KMS-11 (cell line): ENCODE measurements at regions not wholly inside any gene's neighbourhood (a gene's known extent, or its start where the extent isn't known, plus 50 kb on each side); places are given as distances from the start of the nearest gene placed in this dataset.

ENCODE experiments used
- H2AFZ ChIP-seq: fragments of 200-600 bp; sonication (generic); 2 replicates; pipeline ENCODE4 v1.6.1; 2016; ENCODE audit warnings: antibody characterized with exemption, mixed run types, low read depth
- H3K27ac ChIP-seq: fragments of 200-600 bp; sonication (generic); 2 replicates; pipeline ENCODE4 v1.6.1; 2016; ENCODE audit warnings: mild to moderate bottlenecking, mixed run types
- H3K27me3 ChIP-seq: fragments of 200-600 bp; sonication (generic); 2 replicates; pipeline ENCODE4 v1.6.1; 2017; ENCODE audit warnings: mild to moderate bottlenecking, low read depth, mixed run types, moderate library complexity; ENCODE audit not compliant: insufficient read depth
- H3K36me3 ChIP-seq: fragments of 200-600 bp; sonication (generic); 2 replicates; pipeline ENCODE4 v1.6.1; 2017; ENCODE audit warnings: mild to moderate bottlenecking, mixed run types; ENCODE audit not compliant: insufficient read depth
- H3K4me1 ChIP-seq: fragments of 200-600 bp; sonication (generic); 2 replicates; pipeline ENCODE4 v1.6.1; 2016; ENCODE audit warnings: mild to moderate bottlenecking, low read depth, mixed run types; ENCODE audit not compliant: poor library complexity, severe bottlenecking
- H3K4me2 ChIP-seq: fragments of 200-600 bp; sonication (generic); 2 replicates; pipeline ENCODE4 v1.7.0; 2016; ENCODE audit warnings: mild to moderate bottlenecking, mixed run types
- H3K4me3 ChIP-seq: fragments of 200-600 bp; sonication (generic); IDR thresholded peaks from 2 replicates; pipeline ENCODE4 v1.6.1; 2017; ENCODE audit warnings: low read depth, low read length, mixed read lengths; ENCODE audit not compliant: insufficient read depth
- H3K79me2 ChIP-seq: fragments of 200-600 bp; sonication (generic); 2 replicates; pipeline ENCODE4 v1.6.1; 2016; ENCODE audit warnings: low read depth, mixed run types; ENCODE audit not compliant: insufficient read depth
- H3K9ac ChIP-seq: fragments of 200-600 bp; sonication (generic); 2 replicates; pipeline ENCODE4 v1.6.1; 2016; ENCODE audit warnings: mild to moderate bottlenecking, mixed run types
- H4K20me1 ChIP-seq: fragments of 200-600 bp; sonication (generic); 2 replicates; pipeline ENCODE4 v1.6.1; 2016; ENCODE audit warnings: mild to moderate bottlenecking, mixed run types; ENCODE audit not compliant: insufficient read depth
- CTCF ChIP-seq: fragments of 200-600 bp; sonication (generic); conservative IDR thresholded peaks from 2 replicates; pipeline ENCODE4 v1.6.1; 2017; ENCODE audit warnings: low read depth, mild to moderate bottlenecking, antibody characterized with exemption, low read length, moderate library complexity, mixed read lengths

- no peak overlapping the region for H3K4me3 ChIP-seq
- H3K27me3 ChIP-seq = no peaks in the 10 kb centered on the region
- no peaks in the 10 kb centered on the region for H4K20me1 ChIP-seq
- no peak for TF ChIP-seq CTCF
- H3K27ac ChIP-seq = no peak overlapping the region
- H3K79me2 ChIP-seq = no peaks in the 10 kb centered on the region
- H3K36me3 ChIP-seq = no peaks in the 10 kb centered on the region
- no peak overlapping the region for H3K4me2 ChIP-seq
- no peak overlapping the region for H2AFZ ChIP-seq
- H3K4me1 ChIP-seq = no peaks in the 10 kb centered on the region
- H3K9ac ChIP-seq = no peak overlapping the region
These were observed 489.8 kb downstream of the RPS24 start for GRCh38 chr10:78523453-78523852.

GRCh38 chr10:78524342-78524741, 490.7 kb downstream of the RPS24 start:
- H3K79me2 ChIP-seq = no peaks in the 10 kb centered on the region
- TF ChIP-seq CTCF = no peak
- no peak overlapping the region for H3K9ac ChIP-seq
- no peaks in the 10 kb centered on the region for H3K27me3 ChIP-seq
- H3K36me3 ChIP-seq = no peaks in the 10 kb centered on the region
- H2AFZ ChIP-seq = no peak overlapping the region
- H3K4me1 ChIP-seq = no peaks in the 10 kb centered on the region
- no peaks in the 10 kb centered on the region for H4K20me1 ChIP-seq
- no peak overlapping the region for H3K4me2 ChIP-seq
- no peak overlapping the region for H3K27ac ChIP-seq
- H3K4me3 ChIP-seq = no peak overlapping the region

GRCh38 chr10:78524941-78525340, 491.3 kb downstream of the RPS24 start:
- Histone ChIP-seq H3K36me3 (no peaks in the 10 kb centered on the region), H3K4me2 (no peak overlapping the region), H3K27ac (no peak overlapping the region), H3K27me3 (no peaks in the 10 kb centered on the region), H3K79me2 (no peaks in the 10 kb centered on the region), H3K9ac (no peak overlapping the region), H2AFZ (no peak overlapping the region), H4K20me1 (no peaks in the 10 kb centered on the region), H3K4me3 (no peak overlapping the region), H3K4me1 (no peaks in the 10 kb centered on the region)
- no peak for TF ChIP-seq CTCF

- no peaks in the 10 kb centered on the region for H3K79me2 ChIP-seq
- H3K4me2 ChIP-seq = no peak overlapping the region
- no peaks in the 10 kb centered on the region for H3K4me1 ChIP-seq
- no peak overlapping the region for H3K4me3 ChIP-seq
- no peaks in the 10 kb centered on the region for H3K27me3 ChIP-seq
- TF ChIP-seq CTCF = no peak
- H4K20me1 ChIP-seq = no peaks in the 10 kb centered on the region
- H3K9ac ChIP-seq = no peak overlapping the region
- no peak overlapping the region for H3K27ac ChIP-seq
- H2AFZ ChIP-seq = no peak overlapping the region
- H3K36me3 ChIP-seq = no peaks in the 10 kb centered on the region
These were observed 492.7 kb downstream of the RPS24 start for GRCh38 chr10:78526347-78526746.

GRCh38 chr10:78527296-78527695, 493.6 kb downstream of the RPS24 start:
- Histone ChIP-seq H3K27me3 (no peaks in the 10 kb centered on the region), H3K4me1 (no peaks in the 10 kb centered on the region)

More at GRCh38 chr10:78527296-78527695, 493.6 kb downstream of the RPS24 start:
- H4K20me1 ChIP-seq = no peaks in the 10 kb centered on the region
- no peak overlapping the region for H2AFZ ChIP-seq
- H3K79me2 ChIP-seq = no peaks in the 10 kb centered on the region
- TF ChIP-seq CTCF = no peak
- no peaks in the 10 kb centered on the region for H3K36me3 ChIP-seq
- H3K4me3 ChIP-seq = no peak overlapping the region
- H3K27ac ChIP-seq = no peak overlapping the region
- H3K4me2 ChIP-seq = no peak overlapping the region
- H3K9ac ChIP-seq = no peak overlapping the region
